ENCODE measurements at regions not wholly inside any gene's neighbourhood (a gene's known extent, or its start where the extent isn't known, plus 50 kb on each side); places are given as distances from the start of the nearest gene placed in this dataset.

DNA sequence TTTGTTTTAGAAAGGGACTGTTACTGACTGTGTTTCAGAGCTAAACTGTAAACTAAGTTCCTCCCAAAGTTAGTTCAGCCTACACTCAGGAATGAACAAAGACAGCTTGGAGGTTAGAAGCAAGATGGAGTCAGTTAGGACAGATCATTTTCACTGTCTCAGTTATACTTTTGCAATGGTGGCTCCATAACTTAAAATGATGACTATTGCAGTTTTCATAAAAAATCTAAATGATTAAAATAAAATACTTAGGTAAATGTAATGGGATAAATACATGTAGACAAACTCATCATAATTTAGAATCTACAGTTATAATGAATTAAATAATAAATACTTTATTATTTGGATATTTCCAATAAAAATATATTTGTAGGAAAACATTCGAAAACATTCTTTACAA, 590.6 kb downstream of the EPHA7 start:
- TF ChIP-seq EZH2 (IDR thresholded peaks at IDR 0.05; ENCODE audit: borderline replicate concordance), result no peak
- no peak for TF ChIP-seq CTCF (IDR thresholded peaks at IDR 0.05; ENCODE audit: poor library complexity)
- no peak for TF ChIP-seq EZH2phosphoT487 (IDR thresholded peaks at IDR 0.05; ENCODE audit: low read depth, severe bottlenecking, unreplicated experiment)

Measured in hepatocyte (in vitro differentiated cells).